SU-DHL-6 (cell line): ENCODE measurements at regions not wholly inside any gene's neighbourhood (a gene's known extent, or its start where the extent isn't known, plus 50 kb on each side); places are given as distances from the start of the nearest gene placed in this dataset.

ENCODE experiments used
- H2AFZ ChIP-seq: fragments of 200-600 bp; sonication (generic); 2 replicates; pipeline ENCODE4 v1.6.1; 2014; ENCODE audit warnings: low read depth, mild to moderate bottlenecking, moderate library complexity, mixed read lengths, antibody characterized with exemption, low read length; ENCODE audit not compliant: severe bottlenecking
- H3F3A ChIP-seq: fragments of 200-600 bp; shearing (Covaris generic); 2 replicates; pipeline ENCODE4 v1.6.0; 2016; ENCODE audit warnings: antibody characterized with exemption, mild to moderate bottlenecking; ENCODE audit not compliant: insufficient read depth
- H3K27ac ChIP-seq: fragments of 200-600 bp; sonication (generic); 2 replicates; pipeline ENCODE4 v1.5.1; 2016; ENCODE audit warnings: low read depth, mild to moderate bottlenecking, low read length, moderate library complexity, mixed read lengths
- H3K27me3 ChIP-seq: fragments of 200-600 bp; sonication (generic), shearing (Covaris generic); 2 replicates; pipeline ENCODE4 v1.6.0; 2014; ENCODE audit warnings: mild to moderate bottlenecking, low read length
- H3K36me3 ChIP-seq: fragments of 200-600 bp; sonication (generic); 2 replicates; pipeline ENCODE4 v1.6.1; 2014; ENCODE audit warnings: mild to moderate bottlenecking, low read length, mixed read lengths
- H3K4me2 ChIP-seq: fragments of 300-600, 200-600 bp; shearing (Covaris generic), sonication (generic); 2 replicates; pipeline ENCODE4 v1.6.0; 2014; ENCODE audit warnings: low read length, low read depth, mild to moderate bottlenecking; ENCODE audit not compliant: poor library complexity, severe bottlenecking
- H3K4me3 ChIP-seq: fragments of 200-600 bp; sonication (generic); 2 replicates; pipeline ENCODE4 v1.5.1; 2014; ENCODE audit warnings: antibody characterized with exemption, low read length, mild to moderate bottlenecking, mixed read lengths; ENCODE audit not compliant: insufficient read depth, poor library complexity, severe bottlenecking
- H3K79me2 ChIP-seq: fragments of 200-600 bp; sonication (generic); 2 replicates; pipeline ENCODE4 v1.6.1; 2014; ENCODE audit warnings: mild to moderate bottlenecking, low read length, moderate library complexity; ENCODE audit not compliant: insufficient read depth
- H3K9ac ChIP-seq: fragments of 200-600 bp; sonication (generic); 2 replicates; pipeline ENCODE4 v1.7.0; 2014; ENCODE audit warnings: mild to moderate bottlenecking, low read length
- H3K9me2 ChIP-seq: fragments of 200-600 bp; sonication (generic); replicated peaks from 2 replicates; pipeline ENCODE4 v1.6.1; 2014; ENCODE audit warnings: low read length; ENCODE audit not compliant: insufficient read depth
- H3K9me3 ChIP-seq: fragments of 200-600 bp; sonication (generic); 2 replicates; pipeline ENCODE4 v1.6.1; 2014; ENCODE audit warnings: low read length, mixed read lengths; ENCODE audit not compliant: insufficient read depth
- H4K20me1 ChIP-seq: fragments of 200-600 bp; sonication (generic); 2 replicates; pipeline ENCODE4 v1.6.1; 2014; ENCODE audit warnings: low read depth, mild to moderate bottlenecking, antibody characterized with exemption, low read length, moderate library complexity, mixed read lengths
- EZH2phosphoT487 ChIP-seq: fragments of 200-600 bp; sonication (generic), shearing (Covaris generic); conservative IDR thresholded peaks from 2 replicates; pipeline ENCODE4 v1.6.1; 2018; ENCODE audit warnings: mild to moderate bottlenecking, antibody characterized with exemption, low read length, moderate library complexity, mixed read lengths
- TF ChIP-seq, protein P1 (sequence below): fragments of 200-600 bp; sonication (generic); IDR thresholded peaks from one replicate; pipeline ENCODE4 v1.5.1; 2017; ENCODE audit warnings: antibody characterized with exemption, mild to moderate bottlenecking, low read length, moderate library complexity; ENCODE audit not compliant: insufficient read depth, poor library complexity, severe bottlenecking

DNA sequence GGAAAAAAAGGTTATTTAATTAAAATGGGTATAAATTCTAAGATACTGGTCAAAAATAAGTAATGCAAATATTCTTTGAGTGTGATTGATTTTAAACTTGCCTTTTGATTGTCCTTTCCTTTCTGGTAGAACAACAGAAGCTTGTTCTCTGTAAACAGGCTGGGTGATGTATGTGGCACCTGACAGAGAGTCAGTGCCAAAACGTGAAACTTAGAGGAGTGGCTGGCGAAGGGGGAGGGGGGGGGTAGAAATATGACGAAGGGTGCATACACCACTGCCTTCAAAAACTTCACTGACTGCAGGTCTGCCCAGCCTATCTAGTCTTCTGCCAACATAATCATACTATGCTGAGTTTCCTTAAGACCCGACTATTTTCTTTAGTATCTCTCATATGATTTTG, 629.8 kb upstream of the SEMA6A start:
- no peak for TF ChIP-seq EZH2phosphoT487
- TF ChIP-seq, protein P1, sequence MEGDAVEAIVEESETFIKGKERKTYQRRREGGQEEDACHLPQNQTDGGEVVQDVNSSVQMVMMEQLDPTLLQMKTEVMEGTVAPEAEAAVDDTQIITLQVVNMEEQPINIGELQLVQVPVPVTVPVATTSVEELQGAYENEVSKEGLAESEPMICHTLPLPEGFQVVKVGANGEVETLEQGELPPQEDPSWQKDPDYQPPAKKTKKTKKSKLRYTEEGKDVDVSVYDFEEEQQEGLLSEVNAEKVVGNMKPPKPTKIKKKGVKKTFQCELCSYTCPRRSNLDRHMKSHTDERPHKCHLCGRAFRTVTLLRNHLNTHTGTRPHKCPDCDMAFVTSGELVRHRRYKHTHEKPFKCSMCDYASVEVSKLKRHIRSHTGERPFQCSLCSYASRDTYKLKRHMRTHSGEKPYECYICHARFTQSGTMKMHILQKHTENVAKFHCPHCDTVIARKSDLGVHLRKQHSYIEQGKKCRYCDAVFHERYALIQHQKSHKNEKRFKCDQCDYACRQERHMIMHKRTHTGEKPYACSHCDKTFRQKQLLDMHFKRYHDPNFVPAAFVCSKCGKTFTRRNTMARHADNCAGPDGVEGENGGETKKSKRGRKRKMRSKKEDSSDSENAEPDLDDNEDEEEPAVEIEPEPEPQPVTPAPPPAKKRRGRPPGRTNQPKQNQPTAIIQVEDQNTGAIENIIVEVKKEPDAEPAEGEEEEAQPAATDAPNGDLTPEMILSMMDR, result no peak
- Histone ChIP-seq H3K36me3 (no peaks in the 10 kb centered on the region), H3F3A (no peaks in the 10 kb centered on the region), H3K27me3 (no peaks in the 10 kb centered on the region), H3K79me2 (no peaks in the 10 kb centered on the region), H2AFZ (no peak overlapping the region), H3K27ac (no peak overlapping the region), H4K20me1 (no peaks in the 10 kb centered on the region), H3K4me3 (no peak overlapping the region), H3K9me3 (no peaks in the 10 kb centered on the region), H3K9ac (no peak overlapping the region), H3K4me2 (no peak overlapping the region), H3K9me2 (no peaks in the 10 kb centered on the region)

DNA sequence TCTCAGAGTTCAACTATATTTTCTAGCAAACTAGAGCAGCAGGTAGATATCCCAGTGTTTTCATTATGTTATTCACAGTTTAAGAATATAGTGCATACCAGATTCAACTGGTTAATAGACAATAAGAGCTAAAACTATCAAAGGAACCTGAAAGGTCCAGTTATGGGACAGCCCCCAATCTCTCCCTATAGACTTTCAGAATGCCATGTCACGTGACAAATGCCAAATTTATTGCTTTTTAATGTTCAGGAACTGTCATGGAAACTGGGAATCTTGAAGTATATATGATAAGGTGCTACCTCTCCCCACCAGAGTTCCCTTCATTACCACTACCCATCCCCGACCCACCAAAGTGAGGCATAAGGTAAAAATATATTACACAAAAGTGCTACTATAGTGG, 629.0 kb upstream of the SEMA6A start:
- Histone ChIP-seq H3K9ac (no peak overlapping the region), H3K79me2 (no peaks in the 10 kb centered on the region), H4K20me1 (no peaks in the 10 kb centered on the region), H3K4me3 (no peak overlapping the region), H3K27ac (no peak overlapping the region), H3K9me3 (no peaks in the 10 kb centered on the region), H3K4me2 (no peak overlapping the region), H3K36me3 (no peaks in the 10 kb centered on the region), H2AFZ (no peak overlapping the region), H3K9me2 (no peaks in the 10 kb centered on the region), H3F3A (no peaks in the 10 kb centered on the region), H3K27me3 (no peaks in the 10 kb centered on the region)
- no peak for TF ChIP-seq EZH2phosphoT487
- TF ChIP-seq, protein P1, result no peak

DNA sequence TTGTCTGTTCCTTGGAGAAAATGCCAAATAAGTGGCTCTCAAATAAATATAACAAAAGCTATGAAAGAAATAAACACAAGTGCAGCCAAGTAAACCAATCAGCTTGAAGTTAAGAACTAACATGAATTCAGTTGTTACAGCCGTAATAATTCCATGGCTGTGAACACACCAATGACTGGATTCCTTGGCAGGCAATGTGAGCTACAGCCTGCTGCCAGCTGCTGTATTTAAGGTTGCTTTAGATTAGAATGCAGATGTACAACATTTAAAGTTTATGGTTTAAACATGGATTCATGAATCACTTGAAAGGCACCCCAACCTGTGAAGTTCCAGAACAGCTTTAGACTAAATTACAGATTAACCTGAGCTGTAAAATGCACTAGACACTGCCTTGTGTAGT, 626.4 kb upstream of the SEMA6A start:
- no peaks in the 10 kb centered on the region for H4K20me1 ChIP-seq
- no peak overlapping the region for H3K9ac ChIP-seq
- H3K9me3 ChIP-seq, result no peaks in the 10 kb centered on the region

More for the DNA sequence above, 626.4 kb upstream of the SEMA6A start:
- H3K36me3 ChIP-seq, result no peaks in the 10 kb centered on the region
- no peaks in the 10 kb centered on the region for H3K27me3 ChIP-seq
- H3K27ac ChIP-seq, result no peak overlapping the region
- H3K4me3 ChIP-seq, result no peak overlapping the region
- no peak overlapping the region for H2AFZ ChIP-seq
- no peak for TF ChIP-seq EZH2phosphoT487
- TF ChIP-seq, protein P1, result no peak
- H3K4me2 ChIP-seq, result no peak overlapping the region
- H3K79me2 ChIP-seq, result no peaks in the 10 kb centered on the region
- no peaks in the 10 kb centered on the region for H3K9me2 ChIP-seq
- no peaks in the 10 kb centered on the region for H3F3A ChIP-seq
